ENCODE measurements at regions not wholly inside any gene's neighbourhood (a gene's known extent, or its start where the extent isn't known, plus 50 kb on each side); places are given as distances from the start of the nearest gene placed in this dataset.

- intact Hi-C loops (cut with micrococcal nuclease): no loop called here
- POLR2A ChIA-PET: no interaction called here
- H3K4me3 Mint-ChIP-seq: no peak overlapping the region
- no peaks in the 10 kb centered on the region for H3K36me3 Mint-ChIP-seq (ENCODE audit: low read depth)
- DNase-seq: no peak
- H3K4me1 Mint-ChIP-seq: no peaks in the 10 kb centered on the region
- CTCF ChIA-PET: no interaction called here
- H3K27ac Mint-ChIP-seq: no peak overlapping the region
- no peak for TF ChIP-seq CTCF (IDR thresholded peaks at IDR 0.05)
- ATAC-seq (ENCODE audit: low read depth): no peak
- H3K27me3 Mint-ChIP-seq: no peaks in the 10 kb centered on the region
- no peaks in the 10 kb centered on the region for H3K9me3 Mint-ChIP-seq
Measured at GRCh38 chr1:80436851-80437250, 1363.9 kb upstream of the ADGRL2 start.

DNA sequence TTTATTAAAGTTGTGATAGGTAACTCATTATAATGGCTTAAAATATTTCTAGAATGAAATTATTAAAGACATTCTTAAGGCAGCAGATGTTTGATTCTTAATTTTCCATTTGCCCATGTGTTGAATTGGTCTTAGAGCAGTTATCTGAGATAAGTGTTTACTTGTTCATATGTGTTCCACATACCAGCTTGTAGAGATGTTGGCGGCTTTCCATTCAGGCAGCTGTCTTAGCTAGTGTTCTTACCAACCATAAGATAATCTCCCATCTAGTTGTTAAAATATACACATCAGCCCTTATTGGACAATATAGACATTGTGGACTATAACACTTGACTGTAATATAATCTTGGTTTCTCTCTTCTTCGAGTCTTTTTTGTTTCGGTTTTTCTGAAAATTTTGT is 1372.9 kb upstream of the ADGRL2 start:
- intact Hi-C loops (cut with micrococcal nuclease): loop anchor here (10.0 kb wide), 1 partner anchor 843 kb away; no protein-coding TSS in a partner anchor
- POLR2A ChIA-PET: no interaction called here
- no peak for ATAC-seq (ENCODE audit: low read depth)
- no peak overlapping the region for H3K27ac Mint-ChIP-seq
- no peaks in the 10 kb centered on the region for H3K36me3 Mint-ChIP-seq (ENCODE audit: low read depth)
- CTCF ChIA-PET: no interaction called here
- DNase-seq: no peak
- H3K4me3 Mint-ChIP-seq: no peak overlapping the region
- no peaks in the 10 kb centered on the region for H3K27me3 Mint-ChIP-seq
- TF ChIP-seq CTCF (IDR thresholded peaks at IDR 0.05): no peak
- H3K4me1 Mint-ChIP-seq: no peaks in the 10 kb centered on the region
- peaks cover 2% of the 10 kb centered on the region for H3K9me3 Mint-ChIP-seq

GRCh38 chr1:80424249-80424648 is 1376.5 kb upstream of the ADGRL2 start:
- intact Hi-C loops (cut with micrococcal nuclease): loop anchor here (10.0 kb wide), 1 partner anchor 839 kb away; no protein-coding TSS in a partner anchor
- ATAC-seq (ENCODE audit: low read depth): no peak
- no peak for DNase-seq
- CTCF ChIA-PET: no interaction called here
- Mint-ChIP-seq H3K9me3 (no peaks in the 10 kb centered on the region), H3K27me3 (no peaks in the 10 kb centered on the region), H3K36me3 (ENCODE audit: low read depth) (no peaks in the 10 kb centered on the region), H3K4me3 (no peak overlapping the region), H3K27ac (no peak overlapping the region), H3K4me1 (no peaks in the 10 kb centered on the region)
- POLR2A ChIA-PET: no interaction called here
- no peak for TF ChIP-seq CTCF (IDR thresholded peaks at IDR 0.05)

- no peak overlapping the region for H3K27ac Mint-ChIP-seq
- H3K27me3 Mint-ChIP-seq: no peaks in the 10 kb centered on the region
- no peak for TF ChIP-seq CTCF (IDR thresholded peaks at IDR 0.05)
- ChIA-PET CTCF (no interaction called here), POLR2A (no interaction called here)
- no peaks in the 10 kb centered on the region for H3K4me1 Mint-ChIP-seq
- ATAC-seq (ENCODE audit: low read depth): no peak
- no peak for DNase-seq
- no peaks in the 10 kb centered on the region for H3K9me3 Mint-ChIP-seq
- no peak overlapping the region for H3K4me3 Mint-ChIP-seq
- intact Hi-C loops (cut with micrococcal nuclease): no loop called here
- H3K36me3 Mint-ChIP-seq (ENCODE audit: low read depth): no peaks in the 10 kb centered on the region
Measured at GRCh38 chr1:80418134-80418533, 1382.6 kb upstream of the ADGRL2 start.

- no peak overlapping the region for H3K27ac Mint-ChIP-seq
- H3K27me3 Mint-ChIP-seq: no peaks in the 10 kb centered on the region
- no peak for TF ChIP-seq CTCF (IDR thresholded peaks at IDR 0.05)
- CTCF ChIA-PET: no interaction called here
- intact Hi-C loops (cut with micrococcal nuclease): no loop called here
- POLR2A ChIA-PET: no interaction called here
- H3K4me3 Mint-ChIP-seq: no peak overlapping the region
- ATAC-seq (ENCODE audit: low read depth) (no peak), DNase-seq (no peak)
- no peaks in the 10 kb centered on the region for H3K9me3 Mint-ChIP-seq
- no peaks in the 10 kb centered on the region for H3K4me1 Mint-ChIP-seq
- no peaks in the 10 kb centered on the region for H3K36me3 Mint-ChIP-seq (ENCODE audit: low read depth)
Measured at GRCh38 chr1:80417671-80418070, 1383.1 kb upstream of the ADGRL2 start.
